IMR-90 (cell line): ENCODE measurements at regions not wholly inside any gene's neighbourhood (a gene's known extent, or its start where the extent isn't known, plus 50 kb on each side); places are given as distances from the start of the nearest gene placed in this dataset.

Experiments used
- ATAC-seq: fragments of 200-7000 bp; cut with Tn5 transposase; 2 replicates; pipeline ENCODE4 v1.9.1; 2020; ENCODE audit warnings: low read depth, mild to moderate bottlenecking, moderate library complexity
- BruUV-seq: library from RNA; stranded (reverse); fragments of 400-500 nt; replicated peaks from 2 replicates; lab custom pipeline; 2021; lab: Mats Ljungman, UMichigan
- CTCF ChIA-PET: fragments of 300-600 bp; formaldehyde crosslinking; extraction: SDS; loops from one replicate; lab custom pipeline; 2021; ENCODE audit warnings: antibody characterized with exemption; lab: Yijun Ruan, JAX
- POLR2A ChIA-PET: fragments of 300-600 bp; sonication (Branson Sonifier 250); formaldehyde crosslinking; loops from one replicate; lab custom pipeline; 2022; ENCODE audit warnings: antibody characterized with exemption; ENCODE audit not compliant: unreplicated experiment; lab: Charles Lee
- DNase-seq: peaks from one replicate; pipeline ENCODE4 v3.0.0; 2013
- H2AFZ ChIP-seq: replicated peaks from 2 replicates; pipeline ENCODE3; 2013; ENCODE audit warnings: low read length, mild to moderate bottlenecking; ENCODE audit not compliant: poor library complexity
- H2AK5ac ChIP-seq: 2 replicates; pipeline ENCODE4 v1.6.1; 2013; ENCODE audit warnings: low read depth, low read length, inconsistent platforms
- H2AK9ac ChIP-seq: replicated peaks from 2 replicates; pipeline ENCODE3; 2013; ENCODE audit warnings: mild to moderate bottlenecking, low read depth, low read length, moderate library complexity; ENCODE audit not compliant: poor library complexity
- H2BK120ac ChIP-seq: 2 replicates; pipeline ENCODE4 v1.6.1; 2013; ENCODE audit warnings: low read depth, low read length, inconsistent platforms
- H2BK15ac ChIP-seq: 3 replicates; pipeline ENCODE4 v1.6.1; 2013; ENCODE audit warnings: low read depth, low read length, inconsistent platforms
- H2BK20ac ChIP-seq: 2 replicates; pipeline ENCODE4 v1.6.1; 2013; ENCODE audit warnings: low read depth, mild to moderate bottlenecking, inconsistent platforms, low read length, moderate library complexity
- H2BK5ac ChIP-seq: 2 replicates; pipeline ENCODE4 v1.6.1; 2013; ENCODE audit warnings: mild to moderate bottlenecking, low read depth, low read length, inconsistent platforms; ENCODE audit not compliant: poor library complexity, severe bottlenecking
- H3K14ac ChIP-seq: replicated peaks from 2 replicates; pipeline ENCODE4 v1.6.1; 2013; ENCODE audit warnings: low read depth, low read length, inconsistent platforms
- H3K18ac ChIP-seq: 2 replicates; pipeline ENCODE4 v1.6.1; 2013; ENCODE audit warnings: low read depth, low read length, control low read depth
- H3K23ac ChIP-seq: 2 replicates; pipeline ENCODE4 v1.6.1; 2013; ENCODE audit warnings: low read depth, low read length, inconsistent platforms
- H3K27ac ChIP-seq: 2 replicates; pipeline ENCODE4 v1.5.1; 2013; ENCODE audit warnings: mild to moderate bottlenecking, control low read depth, low read length; ENCODE audit not compliant: insufficient read depth
- H3K27me3 ChIP-seq: 2 replicates; pipeline ENCODE4 v1.6.1; 2013; ENCODE audit warnings: low read length; ENCODE audit not compliant: control insufficient read depth, insufficient read depth
- H3K36me3 ChIP-seq: 2 replicates; pipeline ENCODE4 v1.6.1; 2013; ENCODE audit warnings: low read length, mixed read lengths; ENCODE audit not compliant: control insufficient read depth, insufficient read depth
- H3K4ac ChIP-seq: 2 replicates; pipeline ENCODE4 v1.6.1; 2013; ENCODE audit warnings: low read depth, low read length, inconsistent platforms
- H3K4me1 ChIP-seq: 2 replicates; pipeline ENCODE4 v1.6.1; 2013; ENCODE audit warnings: low read length, mixed read lengths; ENCODE audit not compliant: control insufficient read depth, insufficient read depth
- H3K4me2 ChIP-seq: 2 replicates; pipeline ENCODE4 v1.6.1; 2013; ENCODE audit warnings: low read depth, mild to moderate bottlenecking, control low read depth, low read length, moderate library complexity
- H3K4me3 ChIP-seq: 2 replicates; pipeline ENCODE4 v1.5.1; 2013; ENCODE audit warnings: low read depth, mild to moderate bottlenecking, control low read depth, low read length, moderate library complexity; ENCODE audit not compliant: insufficient read depth
- H3K56ac ChIP-seq: 2 replicates; pipeline ENCODE4 v1.6.1; 2013; ENCODE audit warnings: low read length, inconsistent platforms; ENCODE audit not compliant: insufficient read depth; ENCODE audit errors: extremely low read depth
- H3K79me1 ChIP-seq, 2 experiments: 2 replicates each; pipeline ENCODE4 v1.6.1; 2013; ENCODE audit warnings: low read length in 2 of 2, inconsistent platforms in 1 of 2, low read depth in 1 of 2
- H3K9ac ChIP-seq: 2 replicates; pipeline ENCODE4 v1.6.1; 2013; ENCODE audit warnings: low read depth, low read length, control low read depth
- H3K9me1 ChIP-seq: 2 replicates; pipeline ENCODE4 v1.6.1; 2013; ENCODE audit warnings: low read length, inconsistent platforms; ENCODE audit not compliant: insufficient read depth
- H3K9me3 ChIP-seq: 2 replicates; pipeline ENCODE4 v1.6.1; 2013; ENCODE audit warnings: low read length; ENCODE audit not compliant: control insufficient read depth, insufficient read depth
- H4K20me1 ChIP-seq: 2 replicates; pipeline ENCODE4 v1.6.1; 2013; ENCODE audit warnings: low read length, inconsistent platforms; ENCODE audit not compliant: insufficient read depth
- H4K5ac ChIP-seq: 2 replicates; pipeline ENCODE4 v1.6.1; 2013; ENCODE audit warnings: mild to moderate bottlenecking, low read depth, low read length, control low read depth
- H4K8ac ChIP-seq, 2 experiments: 2 replicates each; pipeline ENCODE4 v1.6.1; 2013; ENCODE audit warnings: low read depth in 2 of 2, low read length in 2 of 2, control low read depth in 1 of 2, inconsistent platforms in 1 of 2
- H4K91ac ChIP-seq: 2 replicates; pipeline ENCODE4 v1.6.1; 2013; ENCODE audit warnings: low read depth, low read length, inconsistent platforms; ENCODE audit not compliant: insufficient read depth
- CHD1 ChIP-seq: IDR thresholded peaks from 2 replicates; pipeline ENCODE4 v1.6.1; 2012; ENCODE audit warnings: low read depth, low read length, improper control_type of control experiment
- CTCF ChIP-seq: conservative IDR thresholded peaks from 2 replicates; pipeline ENCODE4 v1.5.1; 2012; ENCODE audit warnings: mild to moderate bottlenecking, low read depth, low read length, improper control_type of control experiment
- FOS ChIP-seq: fragments of 150-350 bp; IDR thresholded peaks from 2 replicates; pipeline ENCODE4 v1.6.1; 2016; ENCODE audit warnings: low read depth, low read length
- MXI1 ChIP-seq: IDR thresholded peaks from 2 replicates; pipeline ENCODE4 v1.6.1; 2012; ENCODE audit warnings: low read depth, mild to moderate bottlenecking, low read length, moderate library complexity, borderline replicate concordance
- NFE2L2 ChIP-seq: fragments of 150-350 bp; IDR thresholded peaks from 2 replicates; pipeline ENCODE4 v1.6.1; 2016; ENCODE audit warnings: low read depth, mild to moderate bottlenecking, low read length
- POLR2A ChIP-seq: IDR thresholded peaks from 2 replicates; pipeline ENCODE4 v1.6.1; 2012; ENCODE audit warnings: mild to moderate bottlenecking, low read depth, low read length
- WGBS, 2 experiments: methylation state at CpG; one replicate each; pipeline versions ENCODE4 v1.1.5 to v1.1.7; 2013; ENCODE audit warnings: missing lambda C conversion rate in 2 of 2; ENCODE audit not compliant: insufficient read length in 1 of 2; ENCODE audit errors: extremely low coverage in 2 of 2; 5-methylcytosine and 5-hydroxymethylcytosine counted together
- dilution Hi-C: fragments of 300-500 bp; cut with HindIII; formaldehyde crosslinking; loops from one replicate; pipeline ENCODE4 v1.14.3; 2018; ENCODE audit warnings: low sequenced_read_pairs; ENCODE audit not compliant: unreplicated experiment
- in situ Hi-C: fragments of 300-500 bp; cut with MboI; formaldehyde crosslinking; loops from 3 replicates; pipeline ENCODE4 v1.14.3; 2019; ENCODE audit warnings: low sequenced_read_pairs, inconsistent platforms, mixed read lengths
- intact Hi-C: fragments of 100-400 bp; cut with micrococcal nuclease; formaldehyde crosslinking; loops from 2 replicates; pipeline ENCODE4 v1.10.0; 2022

GRCh38 chr3:27791956-27792355 is 69.8 kb upstream of the EOMES start:
- dilution Hi-C loops: no loop called here
- no peak overlapping the region for H3K27ac ChIP-seq
- ChIA-PET CTCF (interaction anchor here (1.4 kb wide), 1 partner anchor 11 kb away, joined by 3 read pairs; no protein-coding TSS in a partner anchor), POLR2A (no interaction called here)
- in situ Hi-C loops: no loop called here
- no peak overlapping the region for H2AK9ac ChIP-seq
- H2BK5ac ChIP-seq: no peak overlapping the region
- H4K20me1 ChIP-seq: no peaks in the 10 kb centered on the region
- TF ChIP-seq FOS (no peak), CHD1 (no peak), NFE2L2 (no peak), MXI1 (no peak), POLR2A (no peak), CTCF (no peak)
- no peak overlapping the region for H2BK15ac ChIP-seq
- no peaks in the 10 kb centered on the region for H3K4me1 ChIP-seq
- no peak overlapping the region for H3K4me2 ChIP-seq
- ATAC-seq: no peak
- no peak overlapping the region for H3K23ac ChIP-seq
- H4K5ac ChIP-seq: no peak overlapping the region
- H3K9me3 ChIP-seq: no peaks in the 10 kb centered on the region
- H3K4me3 ChIP-seq: no peak overlapping the region
- H2BK20ac ChIP-seq: no peak overlapping the region
- H3K56ac ChIP-seq: no peak overlapping the region
- H3K27me3 ChIP-seq: no peaks in the 10 kb centered on the region
- no peak overlapping the region for H3K9ac ChIP-seq
- DNase-seq: no peak
- no peak overlapping the region for H2AK5ac ChIP-seq
- no peaks in the 10 kb centered on the region for H3K36me3 ChIP-seq
- H4K91ac ChIP-seq: no peak overlapping the region
- no peak overlapping the region for H2BK120ac ChIP-seq
- no peak overlapping the region for H3K4ac ChIP-seq
- no CpG with 5 or more reads among the region's 2 CpGs for WGBS, 2 experiments
- no peaks in the 10 kb centered on the region for H3K9me1 ChIP-seq
- no peak overlapping the region for H3K18ac ChIP-seq
- no TSS peak for BruUV-seq
- H4K8ac ChIP-seq: no peak overlapping the region
- no peaks in the 10 kb centered on the region for H3K79me1 ChIP-seq
- intact Hi-C loops: no loop called here
- no peak overlapping the region for H3K14ac ChIP-seq
- no peak overlapping the region for H2AFZ ChIP-seq
